ENCODE measurements at regions not wholly inside any gene's neighbourhood (a gene's known extent, or its start where the extent isn't known, plus 50 kb on each side); places are given as distances from the start of the nearest gene placed in this dataset.

- H3K4me3 ChIP-seq (ENCODE audit: control insufficient read depth in 1 of 2, extremely low read depth in 1 of 2, low read length in 1 of 2): no peak overlapping the region
- no peak overlapping the region for H3K27ac ChIP-seq (ENCODE audit: low read length)
- H3K9me3 ChIP-seq: no peaks in the 10 kb centered on the region
- Mint-ChIP-seq H3K4me3 (no peak overlapping the region), H3K9me3 (peaks cover 0 to 9% (median 0%) of the 10 kb centered on the region in 3 donors), H3K36me3 (no peaks in the 10 kb centered on the region), H3K27ac (no peak overlapping the region), H3K4me1 (no peaks in the 10 kb centered on the region), H3K27me3 (no peaks in the 10 kb centered on the region)
- no peaks in the 10 kb centered on the region for H3K36me3 ChIP-seq (ENCODE audit: control insufficient read depth in 2 of 2, extremely low read depth in 1 of 2, insufficient read depth in 1 of 2, low read length in 1 of 2)
- no CpG with 5 or more reads among the region's 1 CpG for WGBS (ENCODE audit: insufficient coverage)
- ATAC-seq (replicated peaks in 1 of 4): no peak
- POLR2A ChIA-PET: no interaction called here
- DNase-seq: no peak
- H3K4me1 ChIP-seq (ENCODE audit: control insufficient read depth in 1 of 2, extremely low read depth in 1 of 2, insufficient read depth in 2 of 2, low read length in 2 of 2): no peaks in the 10 kb centered on the region
- no peaks in the 10 kb centered on the region for H3K27me3 ChIP-seq (replicated peaks in 1 of 2; ENCODE audit: control insufficient read depth in 2 of 2, extremely low read depth in 1 of 2, insufficient read depth in 2 of 2, low read length in 1 of 2)
- CTCF ChIA-PET: no interaction called here
Measured at GRCh38 chr13:103388839-103389238, 322.6 kb upstream of the SLC10A2 start.

- no peak for DNase-seq
- Histone ChIP-seq H3K27me3 (replicated peaks in 1 of 2; ENCODE audit: control insufficient read depth in 2 of 2, extremely low read depth in 1 of 2, insufficient read depth in 2 of 2, low read length in 1 of 2) (no peaks in the 10 kb centered on the region), H3K4me3 (ENCODE audit: control insufficient read depth in 1 of 2, extremely low read depth in 1 of 2, low read length in 1 of 2) (no peak overlapping the region), H3K4me1 (ENCODE audit: control insufficient read depth in 1 of 2, extremely low read depth in 1 of 2, insufficient read depth in 2 of 2, low read length in 2 of 2) (no peaks in the 10 kb centered on the region), H3K9me3 (no peaks in the 10 kb centered on the region), H3K27ac (ENCODE audit: low read length) (no peak overlapping the region), H3K36me3 (ENCODE audit: control insufficient read depth in 2 of 2, extremely low read depth in 1 of 2, insufficient read depth in 1 of 2, low read length in 1 of 2) (no peaks in the 10 kb centered on the region)
- Mint-ChIP-seq H3K4me3 (no peak overlapping the region), H3K4me1 (no peaks in the 10 kb centered on the region), H3K36me3 (no peaks in the 10 kb centered on the region), H3K9me3 (peaks cover 8 to 23% (median 10%) of the 10 kb centered on the region in 3 donors), H3K27me3 (no peaks in the 10 kb centered on the region), H3K27ac (no peak overlapping the region)
- ChIA-PET CTCF (no interaction called here), POLR2A (no interaction called here)
- ATAC-seq (replicated peaks in 1 of 4): no peak
- WGBS (ENCODE audit: insufficient coverage): 60% methylated on average over 1 of the region's 3 CpGs
Measured at GRCh38 chr13:103386341-103386740, 320.1 kb upstream of the SLC10A2 start.

GRCh38 chr13:103373916-103374315 lies 307.7 kb upstream of the SLC10A2 start:
- Mint-ChIP-seq H3K4me1 (no peaks in the 10 kb centered on the region), H3K9me3 (peaks cover 0 to 10% (median 8%) of the 10 kb centered on the region in 3 donors), H3K27me3 (no peaks in the 10 kb centered on the region), H3K27ac (no peak overlapping the region), H3K4me3 (no peak overlapping the region), H3K36me3 (no peaks in the 10 kb centered on the region)
- Histone ChIP-seq H3K36me3 (ENCODE audit: control insufficient read depth in 2 of 2, extremely low read depth in 1 of 2, insufficient read depth in 1 of 2, low read length in 1 of 2) (no peaks in the 10 kb centered on the region), H3K27ac (ENCODE audit: low read length) (no peak overlapping the region), H3K4me1 (ENCODE audit: control insufficient read depth in 1 of 2, extremely low read depth in 1 of 2, insufficient read depth in 2 of 2, low read length in 2 of 2) (no peaks in the 10 kb centered on the region), H3K9me3 (no peaks in the 10 kb centered on the region), H3K27me3 (replicated peaks in 1 of 2; ENCODE audit: control insufficient read depth in 2 of 2, extremely low read depth in 1 of 2, insufficient read depth in 2 of 2, low read length in 1 of 2) (no peaks in the 10 kb centered on the region), H3K4me3 (ENCODE audit: control insufficient read depth in 1 of 2, extremely low read depth in 1 of 2, low read length in 1 of 2) (no peak overlapping the region)
- ATAC-seq (replicated peaks in 1 of 4) (no peak), DNase-seq (no peak)
- ChIA-PET CTCF (no interaction called here), POLR2A (no interaction called here)
- no CpG with 5 or more reads among the region's 4 CpGs for WGBS (ENCODE audit: insufficient coverage)

- Histone ChIP-seq H3K27me3 (replicated peaks in 1 of 2; ENCODE audit: control insufficient read depth in 2 of 2, extremely low read depth in 1 of 2, insufficient read depth in 2 of 2, low read length in 1 of 2) (no peaks in the 10 kb centered on the region), H3K9me3 (no peaks in the 10 kb centered on the region), H3K36me3 (ENCODE audit: control insufficient read depth in 2 of 2, extremely low read depth in 1 of 2, insufficient read depth in 1 of 2, low read length in 1 of 2) (no peaks in the 10 kb centered on the region), H3K27ac (ENCODE audit: low read length) (no peak overlapping the region), H3K4me3 (ENCODE audit: control insufficient read depth in 1 of 2, extremely low read depth in 1 of 2, low read length in 1 of 2) (no peak overlapping the region), H3K4me1 (ENCODE audit: control insufficient read depth in 1 of 2, extremely low read depth in 1 of 2, insufficient read depth in 2 of 2, low read length in 2 of 2) (no peaks in the 10 kb centered on the region)
- ChIA-PET POLR2A (no interaction called here), CTCF (no interaction called here)
- Mint-ChIP-seq H3K4me3 (no peak overlapping the region), H3K9me3 (no peaks in the 10 kb centered on the region), H3K27me3 (no peaks in the 10 kb centered on the region), H3K36me3 (no peaks in the 10 kb centered on the region), H3K4me1 (no peaks in the 10 kb centered on the region), H3K27ac (no peak overlapping the region)
- 53% methylated on average over 2 of the region's 2 CpGs for WGBS (ENCODE audit: insufficient coverage)
- no peak for DNase-seq
- ATAC-seq (replicated peaks in 1 of 4): no peak
Measured at GRCh38 chr13:103371271-103371670, 305.1 kb upstream of the SLC10A2 start.

GRCh38 chr13:103370790-103371189 lies 304.6 kb upstream of the SLC10A2 start:
- no peaks in the 10 kb centered on the region for H3K27me3 ChIP-seq (replicated peaks in 1 of 2; ENCODE audit: control insufficient read depth in 2 of 2, extremely low read depth in 1 of 2, insufficient read depth in 2 of 2, low read length in 1 of 2)
- ATAC-seq (replicated peaks in 1 of 4): no peak
- no peak overlapping the region for H3K4me3 ChIP-seq (ENCODE audit: control insufficient read depth in 1 of 2, extremely low read depth in 1 of 2, low read length in 1 of 2)
- no peaks in the 10 kb centered on the region for H3K27me3 Mint-ChIP-seq
- no peak overlapping the region for H3K27ac ChIP-seq (ENCODE audit: low read length)
- no peaks in the 10 kb centered on the region for H3K4me1 ChIP-seq (ENCODE audit: control insufficient read depth in 1 of 2, extremely low read depth in 1 of 2, insufficient read depth in 2 of 2, low read length in 2 of 2)
- no CpG with 5 or more reads among the region's 1 CpG for WGBS (ENCODE audit: insufficient coverage)
- H3K27ac Mint-ChIP-seq: no peak overlapping the region
- POLR2A ChIA-PET: no interaction called here
- CTCF ChIA-PET: no interaction called here
- no peaks in the 10 kb centered on the region for H3K36me3 Mint-ChIP-seq
- H3K36me3 ChIP-seq (ENCODE audit: control insufficient read depth in 2 of 2, extremely low read depth in 1 of 2, insufficient read depth in 1 of 2, low read length in 1 of 2): no peaks in the 10 kb centered on the region
- no peaks in the 10 kb centered on the region for H3K9me3 ChIP-seq
- no peaks in the 10 kb centered on the region for H3K4me1 Mint-ChIP-seq
- no peak overlapping the region for H3K4me3 Mint-ChIP-seq
- no peak for DNase-seq
- H3K9me3 Mint-ChIP-seq: no peaks in the 10 kb centered on the region

GRCh38 chr13:103358255-103358932 lies 292.2 kb upstream of the SLC10A2 start:
- no peak for DNase-seq
- Mint-ChIP-seq H3K9me3 (peaks cover 5 to 19% (median 9%) of the 10 kb centered on the region in 3 donors), H3K4me3 (no peak overlapping the region), H3K27ac (no peak overlapping the region), H3K4me1 (no peaks in the 10 kb centered on the region), H3K36me3 (no peaks in the 10 kb centered on the region), H3K27me3 (no peaks in the 10 kb centered on the region)
- Histone ChIP-seq H3K36me3 (ENCODE audit: control insufficient read depth in 2 of 2, extremely low read depth in 1 of 2, insufficient read depth in 1 of 2, low read length in 1 of 2) (no peaks in the 10 kb centered on the region), H3K9me3 (no peaks in the 10 kb centered on the region), H3K27ac (ENCODE audit: low read length) (no peak overlapping the region), H3K27me3 (replicated peaks in 1 of 2; ENCODE audit: control insufficient read depth in 2 of 2, extremely low read depth in 1 of 2, insufficient read depth in 2 of 2, low read length in 1 of 2) (no peaks in the 10 kb centered on the region), H3K4me3 (ENCODE audit: control insufficient read depth in 1 of 2, extremely low read depth in 1 of 2, low read length in 1 of 2) (no peak overlapping the region), H3K4me1 (ENCODE audit: control insufficient read depth in 1 of 2, extremely low read depth in 1 of 2, insufficient read depth in 2 of 2, low read length in 2 of 2) (no peaks in the 10 kb centered on the region)
- POLR2A ChIA-PET: no interaction called here
- WGBS (ENCODE audit: insufficient coverage): no CpG with 5 or more reads among the region's 6 CpGs
- no peak for ATAC-seq (replicated peaks in 1 of 4)
- CTCF ChIA-PET: no interaction called here
